ENCODE measurements at regions not wholly inside any gene's neighbourhood (a gene's known extent, or its start where the extent isn't known, plus 50 kb on each side); places are given as distances from the start of the nearest gene placed in this dataset.

DNA sequence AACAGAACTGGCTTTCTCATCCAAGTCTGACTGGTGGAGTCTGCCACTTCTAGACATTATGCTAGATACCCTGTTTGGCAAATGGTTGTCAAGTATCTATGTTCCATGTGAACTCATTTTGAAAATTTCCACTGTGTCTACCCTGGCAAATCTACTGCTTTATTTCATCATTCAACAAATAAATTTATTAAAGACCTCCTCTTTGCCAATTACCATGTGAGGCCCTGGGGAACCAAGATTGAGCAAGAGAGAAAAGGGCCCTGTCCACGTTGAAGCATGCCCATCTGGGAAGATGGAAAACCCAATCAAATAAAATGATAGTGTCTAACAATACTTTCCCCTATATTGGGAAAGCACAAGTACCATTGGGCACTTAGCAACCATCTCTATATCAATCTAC lies 582.4 kb downstream of the IRS1 start:
- POLR2A ChIA-PET, result no interaction called here
- Histone ChIP-seq H3K4me1 (ENCODE audit: control insufficient read depth, insufficient read depth, low read length) (no peaks in the 10 kb centered on the region), H3K36me3 (ENCODE audit: control insufficient read depth in 2 of 2, insufficient read depth in 1 of 2, low read length in 2 of 2) (no peaks in the 10 kb centered on the region), H3K27ac (ENCODE audit: extremely low read depth, low read depth, low read length) (no peak overlapping the region), H3K9me3 (ENCODE audit: control insufficient read depth, insufficient read depth, low read depth, low read length) (no peaks in the 10 kb centered on the region), H3K4me3 (ENCODE audit: low read depth, low read length) (no peak overlapping the region)
- TF ChIP-seq, protein P1, sequence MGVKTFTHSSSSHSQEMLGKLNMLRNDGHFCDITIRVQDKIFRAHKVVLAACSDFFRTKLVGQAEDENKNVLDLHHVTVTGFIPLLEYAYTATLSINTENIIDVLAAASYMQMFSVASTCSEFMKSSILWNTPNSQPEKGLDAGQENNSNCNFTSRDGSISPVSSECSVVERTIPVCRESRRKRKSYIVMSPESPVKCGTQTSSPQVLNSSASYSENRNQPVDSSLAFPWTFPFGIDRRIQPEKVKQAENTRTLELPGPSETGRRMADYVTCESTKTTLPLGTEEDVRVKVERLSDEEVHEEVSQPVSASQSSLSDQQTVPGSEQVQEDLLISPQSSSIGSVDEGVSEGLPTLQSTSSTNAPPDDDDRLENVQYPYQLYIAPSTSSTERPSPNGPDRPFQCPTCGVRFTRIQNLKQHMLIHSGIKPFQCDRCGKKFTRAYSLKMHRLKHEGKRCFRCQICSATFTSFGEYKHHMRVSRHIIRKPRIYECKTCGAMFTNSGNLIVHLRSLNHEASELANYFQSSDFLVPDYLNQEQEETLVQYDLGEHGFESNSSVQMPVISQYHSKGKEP (tag by site-specific recombination; IDR thresholded peaks at IDR 0.05), result no peak
- TF ChIP-seq ZNF341 (tag by site-specific recombination; IDR thresholded peaks at IDR 0.05; ENCODE audit: low read depth) (no peak), GLIS1 (tag by site-specific recombination; IDR thresholded peaks at IDR 0.05) (no peak), ZNF558 (tag by site-specific recombination; IDR thresholded peaks at IDR 0.05) (no peak), ZNF473 (tag by site-specific recombination; IDR thresholded peaks at IDR 0.05) (no peak), ZNF302 (tag by site-specific recombination; IDR thresholded peaks at IDR 0.05; ENCODE audit: low read depth) (no peak)
- TF ChIP-seq, protein P2, sequence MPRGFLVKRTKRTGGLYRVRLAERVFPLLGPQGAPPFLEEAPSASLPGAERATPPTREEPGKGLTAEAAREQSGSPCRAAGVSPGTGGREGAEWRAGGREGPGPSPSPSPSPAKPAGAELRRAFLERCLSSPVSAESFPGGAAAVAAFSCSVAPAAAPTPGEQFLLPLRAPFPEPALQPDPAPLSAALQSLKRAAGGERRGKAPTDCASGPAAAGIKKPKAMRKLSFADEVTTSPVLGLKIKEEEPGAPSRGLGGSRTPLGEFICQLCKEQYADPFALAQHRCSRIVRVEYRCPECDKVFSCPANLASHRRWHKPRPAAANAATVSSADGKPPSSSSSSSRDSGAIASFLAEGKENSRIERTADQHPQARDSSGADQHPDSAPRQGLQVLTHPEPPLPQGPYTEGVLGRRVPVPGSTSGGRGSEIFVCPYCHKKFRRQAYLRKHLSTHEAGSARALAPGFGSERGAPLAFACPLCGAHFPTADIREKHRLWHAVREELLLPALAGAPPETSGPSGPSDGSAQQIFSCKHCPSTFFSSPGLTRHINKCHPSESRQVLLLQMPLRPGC (tag by site-specific recombination; IDR thresholded peaks at IDR 0.05), result no peak
- CTCF ChIA-PET, result interaction anchor here (0.7 to 2.2 kb wide), 4 partner anchors 11 to 583 kb away, joined by 3 to 9 read pairs (median 7); partner anchors contain the start of gene IRS1

DNA sequence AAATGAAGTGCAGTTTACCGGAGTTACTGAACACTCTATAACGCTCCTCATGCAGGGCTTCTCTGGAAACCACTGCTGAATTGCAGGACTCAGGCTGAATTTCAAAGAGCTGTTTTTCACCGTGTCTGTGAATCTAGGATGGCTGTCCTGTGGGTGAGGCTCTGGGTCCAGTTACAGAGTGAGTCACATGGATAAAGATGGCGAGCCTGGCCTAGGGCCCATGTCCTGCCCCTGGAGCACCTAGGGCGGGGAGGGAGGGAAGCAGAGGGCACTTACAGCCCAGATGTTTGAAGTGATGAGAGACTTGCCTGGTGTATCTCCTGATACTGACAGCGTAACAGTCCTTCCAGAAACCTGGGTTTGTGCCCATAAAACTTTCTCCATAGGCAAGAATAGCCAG lies 583.0 kb downstream of the IRS1 start:
- TF ChIP-seq ZNF140 (tag by site-specific recombination; IDR thresholded peaks at IDR 0.05), result no peak
- TF ChIP-seq ZBTB8A (tag by site-specific recombination; IDR thresholded peaks at IDR 0.05), result no peak
- TF ChIP-seq ZNF16 (tag by site-specific recombination; IDR thresholded peaks at IDR 0.05; ENCODE audit: low read depth), result no peak
- no peak for TF ChIP-seq ZNF48 (tag by site-specific recombination; IDR thresholded peaks at IDR 0.05)
- Histone ChIP-seq H3K36me3 (ENCODE audit: control insufficient read depth in 2 of 2, insufficient read depth in 1 of 2, low read length in 2 of 2) (no peaks in the 10 kb centered on the region), H3K9me3 (ENCODE audit: control insufficient read depth, insufficient read depth, low read depth, low read length) (no peaks in the 10 kb centered on the region), H3K4me1 (ENCODE audit: control insufficient read depth, insufficient read depth, low read length) (no peaks in the 10 kb centered on the region), H3K27ac (ENCODE audit: extremely low read depth, low read depth, low read length) (no peak overlapping the region), H3K4me3 (ENCODE audit: low read depth, low read length) (no peak overlapping the region)
- CTCF ChIA-PET, result interaction anchor here (0.6 to 2.7 kb wide), 11 partner anchors 8 to 586 kb away, joined by 3 to 17 read pairs (median 5); partner anchors contain the start of gene IRS1
- POLR2A ChIA-PET, result no interaction called here

DNA sequence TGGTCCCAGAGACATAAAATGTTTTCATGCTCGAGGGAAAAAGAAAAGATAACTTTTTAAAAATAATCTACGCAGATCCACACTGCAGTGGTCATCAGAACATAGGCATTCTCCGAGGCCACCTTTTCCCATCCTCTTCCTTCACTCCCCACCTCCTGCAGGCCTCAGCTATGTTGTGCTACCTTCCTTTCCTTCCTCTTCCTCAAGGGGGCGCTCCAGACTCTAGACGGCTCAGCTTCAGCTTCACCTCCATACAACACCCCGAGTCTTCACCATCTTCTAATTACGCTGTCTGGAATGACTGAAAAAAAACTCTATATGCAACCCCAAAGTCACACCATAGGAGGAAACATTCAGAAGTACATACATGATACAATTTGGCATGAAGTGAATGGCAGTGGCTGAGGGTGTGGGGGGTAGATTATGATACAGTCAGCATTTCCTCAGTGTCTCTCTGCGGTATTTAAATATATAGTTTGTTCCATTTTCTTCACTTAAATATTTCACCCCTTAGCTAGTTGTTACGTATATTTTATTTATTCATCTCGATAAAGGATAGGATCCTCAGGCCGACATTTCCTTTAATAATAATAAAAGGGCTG lies 583.6 kb downstream of the IRS1 start:
- ChIA-PET POLR2A (no interaction called here), CTCF (interaction anchor here (0.6 to 2.7 kb wide), 29 partner anchors 8 to 1166 kb away, joined by 3 to 17 read pairs (median 4); partner anchors contain the start of gene IRS1)

More for the DNA sequence above, 583.6 kb downstream of the IRS1 start:
- no peaks in the 10 kb centered on the region for H3K4me1 ChIP-seq (ENCODE audit: control insufficient read depth, insufficient read depth, low read length)
- no peaks in the 10 kb centered on the region for H3K36me3 ChIP-seq (ENCODE audit: control insufficient read depth in 2 of 2, insufficient read depth in 1 of 2, low read length in 2 of 2)
- no peaks in the 10 kb centered on the region for H3K9me3 ChIP-seq (ENCODE audit: control insufficient read depth, insufficient read depth, low read depth, low read length)
- no peak overlapping the region for H3K4me3 ChIP-seq (ENCODE audit: low read depth, low read length)
- TF ChIP-seq, protein P3, sequence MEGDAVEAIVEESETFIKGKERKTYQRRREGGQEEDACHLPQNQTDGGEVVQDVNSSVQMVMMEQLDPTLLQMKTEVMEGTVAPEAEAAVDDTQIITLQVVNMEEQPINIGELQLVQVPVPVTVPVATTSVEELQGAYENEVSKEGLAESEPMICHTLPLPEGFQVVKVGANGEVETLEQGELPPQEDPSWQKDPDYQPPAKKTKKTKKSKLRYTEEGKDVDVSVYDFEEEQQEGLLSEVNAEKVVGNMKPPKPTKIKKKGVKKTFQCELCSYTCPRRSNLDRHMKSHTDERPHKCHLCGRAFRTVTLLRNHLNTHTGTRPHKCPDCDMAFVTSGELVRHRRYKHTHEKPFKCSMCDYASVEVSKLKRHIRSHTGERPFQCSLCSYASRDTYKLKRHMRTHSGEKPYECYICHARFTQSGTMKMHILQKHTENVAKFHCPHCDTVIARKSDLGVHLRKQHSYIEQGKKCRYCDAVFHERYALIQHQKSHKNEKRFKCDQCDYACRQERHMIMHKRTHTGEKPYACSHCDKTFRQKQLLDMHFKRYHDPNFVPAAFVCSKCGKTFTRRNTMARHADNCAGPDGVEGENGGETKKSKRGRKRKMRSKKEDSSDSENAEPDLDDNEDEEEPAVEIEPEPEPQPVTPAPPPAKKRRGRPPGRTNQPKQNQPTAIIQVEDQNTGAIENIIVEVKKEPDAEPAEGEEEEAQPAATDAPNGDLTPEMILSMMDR (tag by site-specific recombination; IDR thresholded peaks at IDR 0.05), result peak; percentile 46; the same call in 1 of the 2 replicates
- TF ChIP-seq ZFP69B (tag by site-specific recombination; IDR thresholded peaks at IDR 0.05) (no peak), ZNF335 (tag by site-specific recombination; conservative IDR thresholded peaks at IDR 0.05) (peak; percentile 63), ZNF214 (tag by site-specific recombination; IDR thresholded peaks at IDR 0.05; ENCODE audit: borderline replicate concordance) (no peak), ZNF654 (tag by site-specific recombination; IDR thresholded peaks at IDR 0.05; ENCODE audit: low read depth) (peak; percentile 51)
- no peak overlapping the region for H3K27ac ChIP-seq (ENCODE audit: extremely low read depth, low read depth, low read length)
